Right lobe of liver (tissue), 6 donors: ENCODE measurements at regions not wholly inside any gene's neighbourhood (a gene's known extent, or its start where the extent isn't known, plus 50 kb on each side); places are given as distances from the start of the nearest gene placed in this dataset.

Source experiments
- ATAC-seq, 4 donors: fragments of 200-7000 bp; cut with Tn5 transposase; one replicate each; pipeline ENCODE4 v1.9.1; 2020; ENCODE audit warnings: mild to moderate bottlenecking in 4 of 4, moderate library complexity in 4 of 4
- DNase-seq, 3 donors: peaks; one replicate each; pipeline ENCODE4 v3.0.0-alpha.2; 2020
- H3K27ac ChIP-seq, 3 donors: fragments of 200-600 bp; one replicate each; pipeline ENCODE4 v1.8.0; 2022
- H3K27me3 ChIP-seq, 2 donors: fragments of 200-600 bp; one replicate each; pipeline ENCODE4 v1.8.0; 2022
- H3K36me3 ChIP-seq, 4 donors: fragments of 200-600 bp; sonication (generic) in 1 of 4; one replicate each; pipeline versions ENCODE4 v1.5.1 to v1.8.0; 2017 to 2022; ENCODE audit warnings: control low read depth in 1 of 4
- H3K4me1 ChIP-seq, 4 donors: fragments of 200-600 bp; sonication (generic) in 1 of 4; one replicate each; pipeline versions ENCODE4 v1.5.1 to v1.8.0; 2017 to 2022; ENCODE audit warnings: control low read depth in 1 of 4
- H3K4me3 ChIP-seq, 3 donors: fragments of 200-600 bp; one replicate each; pipeline ENCODE4 v1.8.0; 2022
- H3K9me3 ChIP-seq, 4 donors: fragments of 200-600 bp; sonication (generic) in 1 of 4; one replicate each; pipeline versions ENCODE4 v1.5.1 to v1.8.0; 2017 to 2022; ENCODE audit warnings: control low read depth in 1 of 4
- POLR2A ChIP-seq: fragments of 450-650 bp; IDR thresholded peaks from one replicate; pipeline ENCODE4 v1.6.1; 2017; ENCODE audit warnings: antibody characterized with exemption, mild to moderate bottlenecking
- WGBS: methylation state at CpG from one replicate; pipeline ENCODE4 v1.1.6; 2018; ENCODE audit warnings: low coverage, low lambda C conversion rate; ENCODE audit not compliant: insufficient coverage; ENCODE audit errors: missing lambda C conversion rate; 5-methylcytosine and 5-hydroxymethylcytosine counted together
- intact Hi-C, 2 donors: fragments of 100-400 bp; cut with DNase I; formaldehyde crosslinking; loops; one replicate each; pipeline versions ENCODE4 v1.11.2 to v1.14.1; 2022
- TF ChIP-seq, protein P1 (sequence below), 4 donors: fragments of 200-600 bp in 3 of 4; fragments of 450-650 bp in 1 of 4; IDR thresholded peaks; one replicate each; pipeline versions ENCODE4 v1.5.1 to v1.8.0; 2016 to 2022; ENCODE audit warnings: antibody characterized with exemption in 4 of 4, mild to moderate bottlenecking in 2 of 4
- donor health status: DM: no; HTN: yes; CAD: no.
- donor health status: DM: no; HTN: no; CAD: no.
- donor health status: DM: no; HTN: no; CAD: no.
- donor health status: DM: no; HTN: yes; CAD: no.
- donor health status: DM: no; HTN: yes; CAD: no.

DNA sequence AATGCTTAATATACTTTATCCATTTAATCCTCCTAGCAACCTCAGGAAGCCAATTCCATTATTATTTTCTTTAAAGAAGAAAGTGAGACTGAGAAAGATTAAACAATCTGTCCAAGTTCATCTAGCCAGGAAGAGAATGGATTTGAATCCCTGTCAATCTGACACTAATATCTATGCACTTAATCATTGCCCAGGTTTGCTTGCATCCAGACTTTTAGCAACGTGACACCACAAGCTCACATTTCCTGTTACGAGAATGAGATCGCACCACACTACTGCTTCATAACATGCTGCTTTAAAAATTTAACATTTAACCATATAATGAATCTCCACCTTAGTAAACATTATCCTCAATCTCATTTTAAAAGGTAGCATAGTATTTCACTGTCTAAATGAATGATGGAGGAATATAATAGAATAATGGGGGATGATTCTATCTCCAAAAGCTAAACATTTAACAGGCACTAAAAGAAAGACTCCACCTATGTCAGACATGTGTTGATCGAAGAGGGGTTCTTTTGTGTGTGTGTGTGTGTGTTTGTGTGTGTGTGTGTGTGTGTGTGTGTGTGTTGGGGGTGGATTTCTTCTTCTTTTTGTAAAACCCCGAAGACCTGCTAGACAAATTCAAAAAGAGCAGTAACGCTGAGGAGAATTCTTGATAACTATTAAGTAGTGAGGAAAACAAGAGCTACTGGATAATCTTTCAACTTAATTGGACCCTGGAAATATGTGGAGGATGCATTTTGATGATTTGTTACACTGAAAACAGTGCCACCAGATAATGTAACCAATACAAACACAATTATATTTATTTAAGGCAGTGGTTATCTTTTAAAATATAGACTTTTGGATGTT is 138.7 kb upstream of the NR3C1 start:
- 62% methylated on average over 6 of the region's 6 CpGs for WGBS
- DNase-seq (no peak), ATAC-seq (no peak)
- no peaks in the 10 kb centered on the region for H3K27me3 ChIP-seq
- no peaks in the 10 kb centered on the region for H3K4me1 ChIP-seq
- intact Hi-C loops, result no loop called here
- TF ChIP-seq, protein P1, sequence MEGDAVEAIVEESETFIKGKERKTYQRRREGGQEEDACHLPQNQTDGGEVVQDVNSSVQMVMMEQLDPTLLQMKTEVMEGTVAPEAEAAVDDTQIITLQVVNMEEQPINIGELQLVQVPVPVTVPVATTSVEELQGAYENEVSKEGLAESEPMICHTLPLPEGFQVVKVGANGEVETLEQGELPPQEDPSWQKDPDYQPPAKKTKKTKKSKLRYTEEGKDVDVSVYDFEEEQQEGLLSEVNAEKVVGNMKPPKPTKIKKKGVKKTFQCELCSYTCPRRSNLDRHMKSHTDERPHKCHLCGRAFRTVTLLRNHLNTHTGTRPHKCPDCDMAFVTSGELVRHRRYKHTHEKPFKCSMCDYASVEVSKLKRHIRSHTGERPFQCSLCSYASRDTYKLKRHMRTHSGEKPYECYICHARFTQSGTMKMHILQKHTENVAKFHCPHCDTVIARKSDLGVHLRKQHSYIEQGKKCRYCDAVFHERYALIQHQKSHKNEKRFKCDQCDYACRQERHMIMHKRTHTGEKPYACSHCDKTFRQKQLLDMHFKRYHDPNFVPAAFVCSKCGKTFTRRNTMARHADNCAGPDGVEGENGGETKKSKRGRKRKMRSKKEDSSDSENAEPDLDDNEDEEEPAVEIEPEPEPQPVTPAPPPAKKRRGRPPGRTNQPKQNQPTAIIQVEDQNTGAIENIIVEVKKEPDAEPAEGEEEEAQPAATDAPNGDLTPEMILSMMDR (IDR thresholded peaks at IDR 0.05), result no peak
- TF ChIP-seq POLR2A, result no peak
- H3K27ac ChIP-seq, result no peak overlapping the region
- no peaks in the 10 kb centered on the region for H3K9me3 ChIP-seq
- H3K4me3 ChIP-seq, result no peak overlapping the region
- H3K36me3 ChIP-seq, result no peaks in the 10 kb centered on the region

DNA sequence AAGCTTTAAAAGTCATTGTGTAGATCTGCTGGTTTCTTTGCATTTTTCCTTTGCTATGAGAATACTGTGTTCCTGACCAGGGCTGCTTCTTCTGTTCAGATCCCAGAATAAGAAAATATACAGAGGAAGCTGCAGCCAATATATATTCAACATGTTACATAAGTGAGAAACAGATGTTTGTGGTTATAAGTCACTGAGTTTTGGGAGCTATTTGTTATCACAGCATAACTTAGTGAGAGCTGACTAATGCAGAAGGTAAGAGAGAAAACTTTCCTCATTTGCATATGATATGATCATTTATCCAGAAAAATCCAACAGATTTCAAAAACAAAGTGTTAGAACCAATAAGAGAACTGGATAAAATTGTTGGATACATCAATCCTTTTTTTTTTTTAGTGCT is 136.3 kb upstream of the NR3C1 start:
- no peaks in the 10 kb centered on the region for H3K9me3 ChIP-seq

DNA sequence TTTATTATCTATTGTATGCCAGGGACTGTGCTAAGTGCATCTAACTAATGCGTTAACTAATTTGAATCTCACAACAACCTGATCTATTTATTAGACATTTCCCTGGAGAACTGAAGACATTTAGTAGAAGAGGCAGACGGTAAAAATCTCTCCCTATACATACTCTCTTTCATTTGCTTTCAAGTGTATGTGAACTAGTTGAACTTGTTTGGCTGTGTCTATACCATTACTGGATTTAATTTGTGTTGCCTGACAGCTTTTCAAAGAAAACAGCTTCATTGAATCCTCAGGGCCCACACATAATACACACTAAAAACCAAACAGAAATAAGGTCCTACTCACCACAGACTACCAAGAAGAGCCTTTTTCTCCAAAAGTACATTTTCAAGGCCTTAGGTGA is 133.6 kb upstream of the NR3C1 start:
- 87% methylated on average over 2 of the region's 2 CpGs for WGBS
- Histone ChIP-seq H3K4me1 (no peaks in the 10 kb centered on the region), H3K4me3 (no peak overlapping the region), H3K36me3 (no peaks in the 10 kb centered on the region), H3K9me3 (no peaks in the 10 kb centered on the region), H3K27ac (no peak overlapping the region), H3K27me3 (no peaks in the 10 kb centered on the region)
- TF ChIP-seq POLR2A, result no peak
- TF ChIP-seq, protein P1 (IDR thresholded peaks at IDR 0.05), result no peak
- DNase-seq (no peak), ATAC-seq (no peak)
- intact Hi-C loops, result no loop called here

More for the DNA sequence above, 136.3 kb upstream of the NR3C1 start:
- Histone ChIP-seq H3K4me3 (no peak overlapping the region), H3K27ac (no peak overlapping the region), H3K27me3 (no peaks in the 10 kb centered on the region), H3K36me3 (no peaks in the 10 kb centered on the region), H3K4me1 (no peaks in the 10 kb centered on the region)
- ATAC-seq (no peak), DNase-seq (no peak)
- intact Hi-C loops, result no loop called here
- TF ChIP-seq, protein P1 (IDR thresholded peaks at IDR 0.05), result no peak
- no peak for TF ChIP-seq POLR2A

DNA sequence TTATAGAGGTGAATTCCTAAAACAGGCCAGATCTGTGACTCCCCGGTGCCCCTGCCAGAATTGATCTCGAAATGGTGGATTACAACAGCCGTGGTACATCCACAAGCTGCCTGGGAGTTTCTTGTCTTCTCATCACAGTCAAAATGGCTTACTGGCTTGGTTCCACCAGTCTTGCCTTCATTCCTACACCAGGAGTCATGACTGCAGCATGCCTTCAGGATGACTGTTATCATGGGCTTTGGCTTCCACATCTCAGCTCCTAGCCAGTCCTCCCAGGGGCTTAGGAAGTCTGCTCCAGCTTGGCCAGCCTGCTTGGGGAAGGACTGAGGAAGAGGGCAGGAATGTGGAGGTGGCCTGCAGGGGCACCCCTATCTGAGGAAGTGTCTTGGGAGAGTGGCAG is 132.9 kb upstream of the NR3C1 start:
- TF ChIP-seq, protein P1 (IDR thresholded peaks at IDR 0.05), result no peak
- TF ChIP-seq POLR2A, result no peak
- Histone ChIP-seq H3K4me3 (no peak overlapping the region), H3K36me3 (no peaks in the 10 kb centered on the region), H3K27me3 (no peaks in the 10 kb centered on the region), H3K9me3 (no peaks in the 10 kb centered on the region), H3K27ac (no peak overlapping the region), H3K4me1 (no peaks in the 10 kb centered on the region)
- 100% methylated on average over 2 of the region's 3 CpGs for WGBS
- intact Hi-C loops, result no loop called here
- no peak for ATAC-seq
- no peak for DNase-seq
